KMS-11 (cell line): ENCODE measurements at regions not wholly inside any gene's neighbourhood (a gene's known extent, or its start where the extent isn't known, plus 50 kb on each side); places are given as distances from the start of the nearest gene placed in this dataset.

Experiments
- H2AFZ ChIP-seq: fragments of 200-600 bp; sonication (generic); 2 replicates; pipeline ENCODE4 v1.6.1; 2016; ENCODE audit warnings: antibody characterized with exemption, mixed run types, low read depth
- H3K27ac ChIP-seq: fragments of 200-600 bp; sonication (generic); 2 replicates; pipeline ENCODE4 v1.6.1; 2016; ENCODE audit warnings: mild to moderate bottlenecking, mixed run types
- H3K27me3 ChIP-seq: fragments of 200-600 bp; sonication (generic); 2 replicates; pipeline ENCODE4 v1.6.1; 2017; ENCODE audit warnings: mild to moderate bottlenecking, low read depth, mixed run types, moderate library complexity; ENCODE audit not compliant: insufficient read depth
- H3K36me3 ChIP-seq: fragments of 200-600 bp; sonication (generic); 2 replicates; pipeline ENCODE4 v1.6.1; 2017; ENCODE audit warnings: mild to moderate bottlenecking, mixed run types; ENCODE audit not compliant: insufficient read depth
- H3K4me1 ChIP-seq: fragments of 200-600 bp; sonication (generic); 2 replicates; pipeline ENCODE4 v1.6.1; 2016; ENCODE audit warnings: mild to moderate bottlenecking, low read depth, mixed run types; ENCODE audit not compliant: poor library complexity, severe bottlenecking
- H3K4me2 ChIP-seq: fragments of 200-600 bp; sonication (generic); 2 replicates; pipeline ENCODE4 v1.7.0; 2016; ENCODE audit warnings: mild to moderate bottlenecking, mixed run types
- H3K4me3 ChIP-seq: fragments of 200-600 bp; sonication (generic); IDR thresholded peaks from 2 replicates; pipeline ENCODE4 v1.6.1; 2017; ENCODE audit warnings: low read depth, low read length, mixed read lengths; ENCODE audit not compliant: insufficient read depth
- H3K79me2 ChIP-seq: fragments of 200-600 bp; sonication (generic); 2 replicates; pipeline ENCODE4 v1.6.1; 2016; ENCODE audit warnings: low read depth, mixed run types; ENCODE audit not compliant: insufficient read depth
- H3K9ac ChIP-seq: fragments of 200-600 bp; sonication (generic); 2 replicates; pipeline ENCODE4 v1.6.1; 2016; ENCODE audit warnings: mild to moderate bottlenecking, mixed run types
- H4K20me1 ChIP-seq: fragments of 200-600 bp; sonication (generic); 2 replicates; pipeline ENCODE4 v1.6.1; 2016; ENCODE audit warnings: mild to moderate bottlenecking, mixed run types; ENCODE audit not compliant: insufficient read depth
- TF ChIP-seq, protein P1 (sequence below): fragments of 200-600 bp; sonication (generic); conservative IDR thresholded peaks from 2 replicates; pipeline ENCODE4 v1.6.1; 2017; ENCODE audit warnings: low read depth, mild to moderate bottlenecking, antibody characterized with exemption, low read length, moderate library complexity, mixed read lengths

DNA sequence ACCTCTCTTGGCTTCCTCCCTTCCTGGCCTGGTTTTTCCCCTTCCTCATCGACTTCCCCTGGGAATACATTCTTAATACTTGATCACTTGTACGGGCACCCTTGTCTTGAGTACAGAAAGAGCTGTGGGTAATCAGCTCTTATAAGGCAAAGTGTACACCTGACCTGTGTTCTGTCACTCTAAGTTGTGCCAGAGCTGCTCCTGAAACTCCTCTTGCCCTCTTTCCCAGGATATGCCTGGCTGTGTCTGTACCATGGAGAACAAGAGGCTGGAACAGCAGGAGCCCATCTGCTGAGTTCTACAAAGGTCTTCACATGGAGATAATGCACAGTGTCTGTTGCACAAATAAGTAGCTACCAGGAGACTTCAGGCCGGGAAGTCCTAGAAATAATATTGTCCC, 110.1 kb downstream of the FOXA2 start:
- no peaks in the 10 kb centered on the region for H3K36me3 ChIP-seq
- no peak overlapping the region for H2AFZ ChIP-seq
- H3K27ac ChIP-seq: no peak overlapping the region
- peaks cover 6% of the 10 kb centered on the region for H3K4me1 ChIP-seq
- TF ChIP-seq, protein P1, sequence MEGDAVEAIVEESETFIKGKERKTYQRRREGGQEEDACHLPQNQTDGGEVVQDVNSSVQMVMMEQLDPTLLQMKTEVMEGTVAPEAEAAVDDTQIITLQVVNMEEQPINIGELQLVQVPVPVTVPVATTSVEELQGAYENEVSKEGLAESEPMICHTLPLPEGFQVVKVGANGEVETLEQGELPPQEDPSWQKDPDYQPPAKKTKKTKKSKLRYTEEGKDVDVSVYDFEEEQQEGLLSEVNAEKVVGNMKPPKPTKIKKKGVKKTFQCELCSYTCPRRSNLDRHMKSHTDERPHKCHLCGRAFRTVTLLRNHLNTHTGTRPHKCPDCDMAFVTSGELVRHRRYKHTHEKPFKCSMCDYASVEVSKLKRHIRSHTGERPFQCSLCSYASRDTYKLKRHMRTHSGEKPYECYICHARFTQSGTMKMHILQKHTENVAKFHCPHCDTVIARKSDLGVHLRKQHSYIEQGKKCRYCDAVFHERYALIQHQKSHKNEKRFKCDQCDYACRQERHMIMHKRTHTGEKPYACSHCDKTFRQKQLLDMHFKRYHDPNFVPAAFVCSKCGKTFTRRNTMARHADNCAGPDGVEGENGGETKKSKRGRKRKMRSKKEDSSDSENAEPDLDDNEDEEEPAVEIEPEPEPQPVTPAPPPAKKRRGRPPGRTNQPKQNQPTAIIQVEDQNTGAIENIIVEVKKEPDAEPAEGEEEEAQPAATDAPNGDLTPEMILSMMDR: no peak
- H3K27me3 ChIP-seq: no peaks in the 10 kb centered on the region
- H3K79me2 ChIP-seq: no peaks in the 10 kb centered on the region
- no peaks in the 10 kb centered on the region for H4K20me1 ChIP-seq
- H3K4me3 ChIP-seq: no peak overlapping the region
- H3K9ac ChIP-seq: no peak overlapping the region
- H3K4me2 ChIP-seq: no peak overlapping the region

DNA sequence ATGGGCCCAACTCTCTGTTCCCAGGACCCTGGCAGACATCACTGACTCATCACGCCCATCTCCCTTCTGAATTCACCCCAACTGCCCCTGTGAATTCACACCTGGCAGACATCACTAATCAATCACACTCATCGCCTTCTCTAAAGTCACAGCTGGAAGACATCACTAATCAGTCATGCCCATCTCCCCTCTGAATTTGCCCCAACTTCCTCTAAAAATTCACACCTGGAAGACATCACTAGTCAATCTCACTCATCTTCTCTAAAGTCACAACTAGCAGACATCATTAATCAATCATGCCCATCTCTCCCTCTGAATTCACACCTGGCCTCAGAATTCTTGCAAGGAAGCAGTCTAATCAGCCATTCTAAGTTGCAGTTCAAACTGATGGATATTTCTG, 111.1 kb downstream of the FOXA2 start:
- no peak overlapping the region for H3K9ac ChIP-seq
- H3K27ac ChIP-seq: no peak overlapping the region
- no peaks in the 10 kb centered on the region for H4K20me1 ChIP-seq
- H3K4me3 ChIP-seq: no peak overlapping the region
- H3K4me2 ChIP-seq: no peak overlapping the region
- H3K4me1 ChIP-seq: peaks cover 6% of the 10 kb centered on the region
- H3K27me3 ChIP-seq: no peaks in the 10 kb centered on the region
- H3K36me3 ChIP-seq: no peaks in the 10 kb centered on the region
- no peaks in the 10 kb centered on the region for H3K79me2 ChIP-seq
- H2AFZ ChIP-seq: no peak overlapping the region
- TF ChIP-seq, protein P1: no peak

DNA sequence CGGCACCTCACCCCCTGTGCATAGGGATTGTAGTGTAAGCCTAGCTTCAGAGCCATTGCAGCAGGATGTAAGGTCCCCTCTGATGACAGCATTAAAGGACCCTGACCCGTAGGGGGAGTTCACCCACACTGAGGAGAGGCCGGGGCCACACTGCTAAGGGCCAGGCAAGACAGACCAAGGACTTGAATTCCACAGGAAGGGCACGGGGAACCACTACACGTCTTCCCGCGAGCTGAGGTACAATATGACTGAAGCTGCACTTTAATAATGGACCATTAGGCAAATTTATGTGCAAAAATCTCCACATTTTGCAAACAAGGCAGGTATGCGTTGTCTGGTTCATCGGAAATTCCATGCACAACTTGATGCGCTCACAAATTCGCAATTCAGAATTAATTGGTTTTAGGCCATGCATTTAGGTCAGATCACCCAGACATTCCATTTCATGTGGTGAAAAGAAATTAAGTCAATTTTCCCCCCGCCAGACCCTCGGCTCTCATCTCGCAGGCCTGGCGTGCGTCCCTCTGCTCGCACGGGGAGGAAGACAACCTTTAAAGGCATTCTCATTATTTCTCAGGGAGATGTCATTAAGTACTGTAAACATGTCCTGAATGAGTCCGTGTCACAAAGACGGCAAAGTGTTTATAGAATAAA, 111.8 kb downstream of the FOXA2 start:
- Histone ChIP-seq H3K9ac (no peak overlapping the region), H2AFZ (no peak overlapping the region), H4K20me1 (no peaks in the 10 kb centered on the region), H3K27ac (no peak overlapping the region), H3K4me2 (no peak overlapping the region), H3K4me3 (no peak overlapping the region), H3K4me1 (peaks cover 6% of the 10 kb centered on the region), H3K27me3 (no peaks in the 10 kb centered on the region), H3K79me2 (no peaks in the 10 kb centered on the region), H3K36me3 (no peaks in the 10 kb centered on the region)
- TF ChIP-seq, protein P1: no peak

DNA sequence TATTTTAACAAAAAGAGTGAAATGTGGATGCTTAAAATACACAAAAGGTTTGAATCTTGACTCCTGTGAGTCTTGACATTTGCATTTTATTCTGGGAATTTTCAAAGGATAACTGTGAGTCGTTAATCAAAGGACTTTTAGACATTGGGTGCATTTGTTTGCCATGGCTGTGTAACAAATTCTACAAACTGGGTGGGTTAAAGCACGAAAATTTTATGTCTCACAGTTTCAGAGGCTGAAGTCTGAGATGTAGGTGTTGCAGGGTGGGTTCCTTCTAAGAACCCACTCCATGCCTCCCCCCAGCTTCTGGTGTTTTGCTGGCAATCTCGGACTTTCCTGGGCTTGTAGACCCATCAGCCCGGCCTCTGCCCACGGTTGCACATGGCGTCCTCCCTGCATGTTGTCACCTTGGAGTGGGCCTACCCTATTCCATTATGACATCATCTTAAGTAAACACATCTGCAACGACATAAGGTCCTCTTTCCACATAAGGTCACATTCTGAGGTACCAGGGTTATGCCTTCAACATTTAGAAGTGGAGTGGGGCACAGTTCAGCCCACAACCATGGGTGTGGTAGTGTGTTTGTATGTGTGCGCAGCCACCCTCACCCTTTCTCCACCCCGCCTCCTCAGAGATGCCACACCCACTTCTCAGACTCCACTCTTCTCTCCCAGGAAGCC, 113.1 kb downstream of the FOXA2 start:
- Histone ChIP-seq H3K36me3 (no peaks in the 10 kb centered on the region), H2AFZ (no peak overlapping the region), H3K9ac (no peak overlapping the region), H4K20me1 (no peaks in the 10 kb centered on the region), H3K4me3 (no peak overlapping the region), H3K4me2 (no peak overlapping the region), H3K4me1 (peaks cover 6% of the 10 kb centered on the region), H3K27ac (no peak overlapping the region), H3K27me3 (no peaks in the 10 kb centered on the region), H3K79me2 (no peaks in the 10 kb centered on the region)
- TF ChIP-seq, protein P1: no peak
